GM18508 (cell line): ENCODE measurements at regions not wholly inside any gene's neighbourhood (a gene's known extent, or its start where the extent isn't known, plus 50 kb on each side); places are given as distances from the start of the nearest gene placed in this dataset.
"Not testable (repeated sequence)": the region's sequence is repeated elsewhere in the genome, so short reads cannot be mapped to it uniquely, and the experiment has no call there.

Source experiments
- ATAC-seq: cut with Tn5 transposase; IDR thresholded peaks from one replicate; pipeline ENCODE4 v1.9.1; 2021; ENCODE audit warnings: moderate number of reproducible peaks; ENCODE audit not compliant: insufficient read depth, unreplicated experiment

- ATAC-seq = no peak
Observed at GRCh38 chr4:109378511-109378910, 55.1 kb upstream of the SEC24B start.

- no peak for ATAC-seq
Observed at GRCh38 chr4:109378076-109378475, 55.5 kb upstream of the SEC24B start.

GRCh38 chr4:109375778-109376414 is 57.7 kb upstream of the SEC24B start:
- ATAC-seq = no peak

GRCh38 chr4:109368661-109369060 is 65.0 kb upstream of the SEC24B start:
- ATAC-seq = no peak

GRCh38 chr4:109365939-109366338 is 63.5 kb upstream of the COL25A1 start:
- ATAC-seq = no peak

DNA sequence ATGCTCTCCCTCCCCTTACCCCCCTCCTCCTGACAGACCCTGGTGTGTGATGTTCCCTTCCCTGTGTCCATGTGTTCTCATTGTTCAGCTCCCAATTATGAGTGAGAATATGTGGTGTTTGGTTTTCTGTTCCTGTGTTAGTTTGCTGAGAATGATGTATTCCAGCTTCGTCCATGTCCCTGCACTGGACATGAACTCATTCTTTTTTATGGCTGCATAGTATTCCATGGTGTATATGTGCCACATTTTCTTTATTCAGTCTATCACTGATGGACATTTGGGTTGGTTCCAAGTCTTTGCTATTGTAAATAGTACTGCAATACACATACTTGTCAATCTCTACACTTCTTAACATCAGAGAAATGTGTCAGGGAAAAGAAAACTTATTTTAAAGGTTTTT is 62.8 kb upstream of the COL25A1 start:
- ATAC-seq = not testable (repeated sequence)

DNA sequence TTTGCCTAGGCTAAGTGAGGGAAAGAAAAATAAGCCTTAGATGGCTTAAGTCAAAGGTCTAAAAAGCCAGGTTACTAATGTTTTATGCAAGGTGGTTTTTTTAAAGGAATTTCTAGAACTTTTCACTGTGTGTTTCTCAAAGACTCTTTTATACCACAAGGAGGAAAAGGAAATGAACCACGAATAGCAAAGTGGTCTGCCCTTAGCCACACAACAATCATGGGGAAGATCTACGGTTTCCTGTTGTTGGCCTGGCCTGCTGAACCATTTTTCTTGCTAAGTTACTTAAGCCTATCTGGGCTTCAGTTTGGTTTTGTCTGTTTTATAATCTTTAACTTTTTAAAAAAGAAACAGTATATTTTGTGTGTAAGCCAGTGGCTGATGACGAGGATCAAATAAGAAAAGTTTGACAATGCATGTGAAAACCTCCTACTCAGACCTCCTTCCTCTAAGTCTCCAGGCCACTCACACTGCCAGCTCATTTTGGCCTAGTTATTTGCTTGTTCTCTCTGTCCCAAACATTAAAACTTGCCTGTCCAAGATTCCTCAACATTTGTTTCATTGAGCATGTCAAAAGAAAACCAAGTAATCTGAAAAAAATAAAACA is 56.7 kb upstream of the COL25A1 start:
- peak; percentile 67 for ATAC-seq

DNA sequence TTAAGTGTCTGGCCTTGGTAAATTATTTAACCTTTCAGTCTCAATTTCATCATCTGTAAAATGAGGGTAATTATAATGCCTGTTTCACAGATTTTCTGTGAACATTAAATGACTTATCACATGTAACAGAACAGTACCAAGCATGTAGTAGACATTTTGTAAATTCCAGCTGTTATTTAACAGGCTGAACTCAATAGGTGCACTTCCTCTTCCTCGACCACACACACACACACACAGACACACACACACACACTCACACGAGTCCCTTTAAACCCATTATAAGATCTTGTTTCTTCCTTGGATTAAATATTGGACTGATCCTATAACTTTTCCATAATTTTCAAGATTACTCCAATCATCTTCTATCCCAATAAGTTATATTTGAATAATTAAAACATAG is 53.4 kb upstream of the COL25A1 start:
- ATAC-seq = no peak

DNA sequence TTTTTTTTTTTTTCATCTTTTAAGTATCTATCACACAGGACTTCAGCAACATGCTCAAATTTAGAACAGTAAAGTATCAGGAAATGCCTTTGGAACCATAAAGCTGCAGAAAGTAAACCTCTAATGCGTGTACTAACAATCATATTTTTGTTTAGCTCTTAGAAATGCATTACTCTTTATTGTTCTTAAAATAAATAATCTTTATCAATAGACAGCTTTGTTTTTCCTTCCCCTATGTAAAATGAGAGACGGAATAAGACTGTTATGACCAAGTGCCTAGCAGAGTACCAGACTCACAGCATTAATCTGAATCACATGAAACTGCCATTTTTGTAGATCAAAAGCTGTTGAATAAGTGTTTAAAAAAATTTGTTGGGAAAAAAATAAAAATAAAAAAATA is 50.5 kb upstream of the COL25A1 start:
- ATAC-seq = no peak
